ENCODE measurements at regions not wholly inside any gene's neighbourhood (a gene's known extent, or its start where the extent isn't known, plus 50 kb on each side); places are given as distances from the start of the nearest gene placed in this dataset.

GRCh38 chr6:139820210-139820609 is 445.8 kb upstream of the CITED2 start:
- TF ChIP-seq CTCF (IDR thresholded peaks at IDR 0.05): no peak
- no peak for TF ChIP-seq POLR2A (IDR thresholded peaks at IDR 0.05)
